ENCODE measurements at regions not wholly inside any gene's neighbourhood (a gene's known extent, or its start where the extent isn't known, plus 50 kb on each side); places are given as distances from the start of the nearest gene placed in this dataset.

- no peaks in the 10 kb centered on the region for H4K20me1 ChIP-seq (ENCODE audit: insufficient read depth, low read length)
- intact Hi-C loops (cut with micrococcal nuclease; ENCODE audit: unreplicated experiment), result no loop called here
- no TSS peak for BruUV-seq (replicated peaks)
- no peak for ATAC-seq
- no peaks in the 10 kb centered on the region for H3K27me3 ChIP-seq (ENCODE audit: control insufficient read depth in 1 of 2, insufficient read depth in 2 of 2, low read length in 2 of 2)
- H3K27ac ChIP-seq (ENCODE audit: extremely low read length, insufficient read depth, low read length), result no peak overlapping the region
- no peaks in the 10 kb centered on the region for H3K9me3 ChIP-seq (ENCODE audit: low read length)
- no peaks in the 10 kb centered on the region for H3K4me1 ChIP-seq (ENCODE audit: insufficient read depth, low read length)
- no peak for FAIRE-seq
- CTCF ChIA-PET (ENCODE audit: low intra/inter-chr PET ratio, low total read pairs), result no interaction called here
- H3K36me3 ChIP-seq (replicated peaks in 1 of 2; ENCODE audit: control insufficient read depth in 1 of 2, insufficient read depth in 2 of 2, low read length in 2 of 2), result no peaks in the 10 kb centered on the region
- H2AFZ ChIP-seq (ENCODE audit: low read length), result no peak overlapping the region
- WGBS (ENCODE audit: low lambda C conversion rate), result 14% methylated on average over 4 of the region's 4 CpGs
- no peak for DNase-seq (ENCODE audit: low spot score)
- H3K4me2 ChIP-seq (ENCODE audit: low read depth, low read length), result no peak overlapping the region
- TF ChIP-seq TMF1 (CRISPR knock-in tag; IDR thresholded peaks at IDR 0.05; ENCODE audit: low read depth), result no peak
- TF ChIP-seq ARID2 (CRISPR knock-in tag; IDR thresholded peaks at IDR 0.05; ENCODE audit: borderline replicate concordance), result no peak
- no peak overlapping the region for H3K9ac ChIP-seq (ENCODE audit: insufficient read depth, low read depth, low read length)
- H3K4me3 ChIP-seq (replicated peaks in 1 of 3; ENCODE audit: insufficient read depth in 1 of 3, low read depth in 2 of 3, low read length in 3 of 3), result no peak overlapping the region
- POLR2A ChIA-PET, result no interaction called here
- no peaks in the 10 kb centered on the region for H3K79me2 ChIP-seq (ENCODE audit: insufficient read depth, low read length)
- in situ Hi-C loops (cut with HindIII; ENCODE audit: extremely low pct_ligation_motif_present, low pct_unique_long_range_greater_than_20kb), result no loop called here
Observed at GRCh38 chr4:144347121-144347520, 206.6 kb upstream of the GYPA start.

GRCh38 chr4:144350706-144351105 is 210.2 kb upstream of the GYPA start:
- no peak for ATAC-seq
- no peaks in the 10 kb centered on the region for H4K20me1 ChIP-seq (ENCODE audit: insufficient read depth, low read length)
- FAIRE-seq, result no peak
- TF ChIP-seq MNT (IDR thresholded peaks at IDR 0.05), result no peak
- no peak for TF ChIP-seq DMAP1 (CRISPR knock-in tag; IDR thresholded peaks at IDR 0.05)
- TF ChIP-seq TBX2 (CRISPR knock-in tag; IDR thresholded peaks at IDR 0.05; ENCODE audit: borderline replicate concordance), result no peak
- no peak for TF ChIP-seq THRA (CRISPR knock-in tag; IDR thresholded peaks at IDR 0.05; ENCODE audit: borderline replicate concordance)
- TF ChIP-seq ZNF569 (CRISPR knock-in tag; IDR thresholded peaks at IDR 0.05; ENCODE audit: borderline replicate concordance), result no peak
- no peak for TF ChIP-seq NONO (IDR thresholded peaks at IDR 0.05)
- no peak for TF ChIP-seq NONO (CRISPR knock-in tag; conservative IDR thresholded peaks at IDR 0.05)
- TF ChIP-seq ZNF709 (CRISPR knock-in tag; IDR thresholded peaks at IDR 0.05), result no peak
- no peak for TF ChIP-seq ZNF121 (CRISPR knock-in tag; IDR thresholded peaks at IDR 0.05)
- no peak for TF ChIP-seq ZEB1 (IDR thresholded peaks at IDR 0.05; ENCODE audit: insufficient replicate concordance, low read depth)
- TF ChIP-seq ZNF614 (CRISPR knock-in tag; IDR thresholded peaks at IDR 0.05; ENCODE audit: borderline replicate concordance), result no peak
- H3K79me2 ChIP-seq (ENCODE audit: insufficient read depth, low read length), result no peaks in the 10 kb centered on the region
- no peaks in the 10 kb centered on the region for H3K4me1 ChIP-seq (ENCODE audit: insufficient read depth, low read length)
- no TSS peak for BruUV-seq (replicated peaks)
- no peaks in the 10 kb centered on the region for H3K27me3 ChIP-seq (ENCODE audit: control insufficient read depth in 1 of 2, insufficient read depth in 2 of 2, low read length in 2 of 2)
- H2AFZ ChIP-seq (ENCODE audit: low read length), result no peak overlapping the region
- in situ Hi-C loops (cut with HindIII; ENCODE audit: extremely low pct_ligation_motif_present, low pct_unique_long_range_greater_than_20kb) (no loop called here), intact Hi-C loops (cut with micrococcal nuclease; ENCODE audit: unreplicated experiment) (no loop called here)
- POLR2A ChIA-PET, result no interaction called here
- WGBS (ENCODE audit: low lambda C conversion rate), result 19% methylated on average over 2 of the region's 2 CpGs
- CTCF ChIA-PET (ENCODE audit: low intra/inter-chr PET ratio, low total read pairs), result no interaction called here
- no peaks in the 10 kb centered on the region for H3K36me3 ChIP-seq (replicated peaks in 1 of 2; ENCODE audit: control insufficient read depth in 1 of 2, insufficient read depth in 2 of 2, low read length in 2 of 2)
- H3K9me3 ChIP-seq (ENCODE audit: low read length), result no peaks in the 10 kb centered on the region
- no peak overlapping the region for H3K27ac ChIP-seq (ENCODE audit: extremely low read length, insufficient read depth, low read length)
- no peak overlapping the region for H3K4me3 ChIP-seq (replicated peaks in 1 of 3; ENCODE audit: insufficient read depth in 1 of 3, low read depth in 2 of 3, low read length in 3 of 3)
- H3K9ac ChIP-seq (ENCODE audit: insufficient read depth, low read depth, low read length), result no peak overlapping the region
- DNase-seq (ENCODE audit: low spot score), result no peak
- H3K4me2 ChIP-seq (ENCODE audit: low read depth, low read length), result no peak overlapping the region
